ENCODE measurements at regions not wholly inside any gene's neighbourhood (a gene's known extent, or its start where the extent isn't known, plus 50 kb on each side); places are given as distances from the start of the nearest gene placed in this dataset.

DNA sequence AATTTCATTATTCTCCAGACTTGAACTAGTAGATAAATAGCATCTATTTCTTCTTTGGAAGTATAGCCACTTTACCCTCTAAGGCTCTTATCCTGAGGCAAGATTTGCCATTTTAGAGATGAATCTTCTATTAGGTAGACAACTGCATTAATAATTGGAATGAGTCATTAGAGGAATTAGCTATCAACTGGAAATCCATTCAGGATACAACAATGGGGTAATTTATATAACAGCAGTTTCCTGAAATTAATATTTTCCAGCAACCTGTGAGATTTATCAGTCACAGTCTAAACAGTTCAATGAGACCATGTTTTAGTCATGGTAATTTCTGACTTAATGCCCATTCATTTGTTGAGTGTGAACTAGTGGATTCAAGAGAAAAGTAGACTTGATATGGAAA, 928.6 kb upstream of the MBL2 start:
- Histone ChIP-seq H3K9me3 (no peaks in the 10 kb centered on the region), H3K4me1 (no peaks in the 10 kb centered on the region), H3K36me3 (no peaks in the 10 kb centered on the region), H3K27ac (no peak overlapping the region), H3K4me3 (no peak overlapping the region), H3K27me3 (no peaks in the 10 kb centered on the region)
- no peak for DNase-seq (ENCODE audit: extremely low spot score in 2 of 2)
- TF ChIP-seq POLR2AphosphoS5 (IDR thresholded peaks at IDR 0.05; ENCODE audit: insufficient read depth in 1 of 2, low read depth in 1 of 2), result no peak
- TF ChIP-seq POLR2A (IDR thresholded peaks at IDR 0.05), result no peak
- TF ChIP-seq, protein P1, sequence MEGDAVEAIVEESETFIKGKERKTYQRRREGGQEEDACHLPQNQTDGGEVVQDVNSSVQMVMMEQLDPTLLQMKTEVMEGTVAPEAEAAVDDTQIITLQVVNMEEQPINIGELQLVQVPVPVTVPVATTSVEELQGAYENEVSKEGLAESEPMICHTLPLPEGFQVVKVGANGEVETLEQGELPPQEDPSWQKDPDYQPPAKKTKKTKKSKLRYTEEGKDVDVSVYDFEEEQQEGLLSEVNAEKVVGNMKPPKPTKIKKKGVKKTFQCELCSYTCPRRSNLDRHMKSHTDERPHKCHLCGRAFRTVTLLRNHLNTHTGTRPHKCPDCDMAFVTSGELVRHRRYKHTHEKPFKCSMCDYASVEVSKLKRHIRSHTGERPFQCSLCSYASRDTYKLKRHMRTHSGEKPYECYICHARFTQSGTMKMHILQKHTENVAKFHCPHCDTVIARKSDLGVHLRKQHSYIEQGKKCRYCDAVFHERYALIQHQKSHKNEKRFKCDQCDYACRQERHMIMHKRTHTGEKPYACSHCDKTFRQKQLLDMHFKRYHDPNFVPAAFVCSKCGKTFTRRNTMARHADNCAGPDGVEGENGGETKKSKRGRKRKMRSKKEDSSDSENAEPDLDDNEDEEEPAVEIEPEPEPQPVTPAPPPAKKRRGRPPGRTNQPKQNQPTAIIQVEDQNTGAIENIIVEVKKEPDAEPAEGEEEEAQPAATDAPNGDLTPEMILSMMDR (IDR thresholded peaks at IDR 0.05), result no peak
- intact Hi-C loops (cut with DNase I), result no loop called here

DNA sequence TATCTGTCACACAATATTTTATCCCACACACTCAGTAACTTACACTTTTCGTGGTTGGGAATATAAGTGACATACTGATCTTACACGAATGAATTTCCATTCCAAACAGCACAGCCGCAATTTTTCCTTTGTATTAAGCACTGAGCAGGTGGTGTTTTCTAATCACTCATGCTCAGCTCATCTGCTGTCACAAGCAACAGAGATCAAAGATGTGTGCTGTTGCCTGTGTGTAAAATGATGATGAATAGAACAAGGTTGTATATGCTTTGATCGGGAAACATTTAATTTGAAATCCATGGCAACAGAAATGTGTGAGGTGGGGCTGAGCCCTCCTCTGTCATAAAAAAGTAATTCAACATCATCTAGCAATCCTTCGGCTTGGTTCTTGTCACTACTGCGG, 927.7 kb upstream of the MBL2 start:
- H3K27me3 ChIP-seq, result no peaks in the 10 kb centered on the region
- no peak overlapping the region for H3K4me3 ChIP-seq
- H3K27ac ChIP-seq, result no peak overlapping the region
- DNase-seq (ENCODE audit: extremely low spot score in 2 of 2), result no peak
- intact Hi-C loops (cut with DNase I), result no loop called here
- H3K36me3 ChIP-seq, result no peaks in the 10 kb centered on the region
- TF ChIP-seq POLR2A (IDR thresholded peaks at IDR 0.05), result no peak
- TF ChIP-seq, protein P1 (IDR thresholded peaks at IDR 0.05), result no peak
- TF ChIP-seq POLR2AphosphoS5 (IDR thresholded peaks at IDR 0.05; ENCODE audit: insufficient read depth in 1 of 2, low read depth in 1 of 2), result no peak
- no peaks in the 10 kb centered on the region for H3K4me1 ChIP-seq
- H3K9me3 ChIP-seq, result no peaks in the 10 kb centered on the region

DNA sequence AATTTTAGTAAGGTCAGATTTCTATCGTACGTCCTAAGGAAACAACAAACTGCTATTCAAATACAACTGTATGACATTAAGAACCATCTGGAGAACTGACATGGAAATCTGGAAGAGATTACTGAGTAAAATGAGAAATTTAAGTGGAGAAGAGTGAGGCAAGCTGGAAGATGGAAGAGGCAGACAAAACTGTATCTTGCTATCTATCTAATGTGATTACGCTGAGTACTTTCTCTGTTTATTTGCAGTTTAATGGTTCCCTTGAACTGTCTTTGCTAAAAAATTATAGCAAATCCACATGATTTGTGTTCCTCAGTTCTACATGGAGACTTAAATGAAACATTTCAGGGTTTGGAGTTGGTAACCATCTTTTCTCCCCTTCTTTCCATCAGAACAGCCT, 927.1 kb upstream of the MBL2 start:
- Histone ChIP-seq H3K4me1 (no peaks in the 10 kb centered on the region), H3K36me3 (no peaks in the 10 kb centered on the region), H3K9me3 (no peaks in the 10 kb centered on the region), H3K27ac (no peak overlapping the region), H3K4me3 (no peak overlapping the region), H3K27me3 (no peaks in the 10 kb centered on the region)
- TF ChIP-seq POLR2A (IDR thresholded peaks at IDR 0.05), result no peak
- TF ChIP-seq, protein P1 (IDR thresholded peaks at IDR 0.05), result no peak
- TF ChIP-seq POLR2AphosphoS5 (IDR thresholded peaks at IDR 0.05; ENCODE audit: insufficient read depth in 1 of 2, low read depth in 1 of 2), result no peak
- no peak for DNase-seq (ENCODE audit: extremely low spot score in 2 of 2)
- intact Hi-C loops (cut with DNase I), result no loop called here

DNA sequence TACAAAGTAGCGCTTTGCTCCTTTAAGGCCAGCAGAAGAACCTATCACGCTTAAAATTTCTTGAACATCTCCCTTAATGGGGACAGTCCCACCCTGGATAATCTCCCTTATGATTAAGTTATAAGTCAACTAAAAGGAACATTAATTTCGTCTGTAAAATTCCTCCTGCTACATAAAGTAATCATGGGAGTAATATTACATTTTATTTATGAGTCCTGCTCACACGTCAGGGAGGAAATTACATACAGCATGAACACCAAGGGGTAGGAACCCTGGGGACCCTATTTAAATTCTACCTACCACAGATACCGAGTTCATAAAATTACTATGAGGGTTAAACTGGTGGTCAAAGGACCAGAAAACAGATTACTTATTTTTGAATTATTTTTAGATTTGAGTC, 926.6 kb upstream of the MBL2 start:
- TF ChIP-seq POLR2A (IDR thresholded peaks at IDR 0.05) (no peak), POLR2AphosphoS5 (IDR thresholded peaks at IDR 0.05; ENCODE audit: insufficient read depth in 1 of 2, low read depth in 1 of 2) (no peak)
- TF ChIP-seq, protein P1 (IDR thresholded peaks at IDR 0.05), result no peak
- intact Hi-C loops (cut with DNase I), result no loop called here
- no peaks in the 10 kb centered on the region for H3K9me3 ChIP-seq
- H3K27ac ChIP-seq, result no peak overlapping the region
- no peaks in the 10 kb centered on the region for H3K36me3 ChIP-seq
- no peaks in the 10 kb centered on the region for H3K27me3 ChIP-seq
- no peaks in the 10 kb centered on the region for H3K4me1 ChIP-seq
- H3K4me3 ChIP-seq, result no peak overlapping the region
- DNase-seq (ENCODE audit: extremely low spot score in 2 of 2), result no peak

DNA sequence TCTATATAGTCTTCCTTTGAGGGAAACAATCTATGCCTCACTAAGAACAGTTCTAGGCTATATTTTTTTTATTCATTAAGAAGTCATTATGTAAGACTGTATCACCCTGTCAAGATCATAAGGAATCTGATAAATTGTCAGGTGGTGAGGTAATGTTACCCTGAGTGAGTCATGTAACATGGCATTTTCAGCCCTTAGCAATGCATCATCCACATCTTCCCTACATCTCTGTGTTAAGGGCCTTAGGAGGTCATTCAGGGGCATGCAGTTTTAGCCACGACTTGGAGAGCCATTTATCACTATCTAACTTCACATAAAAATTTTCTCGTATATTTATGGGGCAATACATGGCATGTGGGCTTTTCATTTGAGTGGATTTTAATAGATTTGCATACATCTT, 924.5 kb upstream of the MBL2 start:
- Histone ChIP-seq H3K9me3 (no peaks in the 10 kb centered on the region), H3K27me3 (no peaks in the 10 kb centered on the region), H3K36me3 (no peaks in the 10 kb centered on the region), H3K4me1 (no peaks in the 10 kb centered on the region), H3K4me3 (no peak overlapping the region), H3K27ac (no peak overlapping the region)
- TF ChIP-seq POLR2A (IDR thresholded peaks at IDR 0.05) (no peak), POLR2AphosphoS5 (IDR thresholded peaks at IDR 0.05; ENCODE audit: insufficient read depth in 1 of 2, low read depth in 1 of 2) (no peak)
- TF ChIP-seq, protein P1 (IDR thresholded peaks at IDR 0.05), result no peak
- intact Hi-C loops (cut with DNase I), result no loop called here
- no peak for DNase-seq (ENCODE audit: extremely low spot score in 2 of 2)
